ENCODE measurements at regions not wholly inside any gene's neighbourhood (a gene's known extent, or its start where the extent isn't known, plus 50 kb on each side); places are given as distances from the start of the nearest gene placed in this dataset.
"Not testable (repeated sequence)": the region's sequence is repeated elsewhere in the genome, so short reads cannot be mapped to it uniquely, and the experiment has no call there.

DNA sequence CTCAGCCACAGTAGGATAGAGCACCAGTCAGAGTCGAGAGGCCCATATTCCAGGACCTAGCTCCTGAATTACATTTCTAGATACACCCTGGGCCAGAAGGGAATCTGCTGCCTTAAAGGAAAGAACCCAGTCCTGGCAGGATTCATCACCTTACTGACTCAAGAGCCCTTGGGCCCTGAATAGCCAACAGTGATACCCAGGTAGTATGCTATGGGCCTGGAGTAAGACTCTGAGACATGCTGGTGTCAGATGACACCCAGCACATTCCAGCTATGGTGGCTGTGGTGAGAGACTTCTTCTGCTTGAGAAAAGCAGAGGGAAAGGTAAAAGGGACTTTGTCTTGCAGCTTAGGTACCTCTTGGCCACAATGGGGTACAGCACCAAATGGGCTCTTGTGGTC lies 192.5 kb downstream of the MSX2 start:
- not testable (repeated sequence) for H3K9me3 Mint-ChIP-seq, H3K27me3 Mint-ChIP-seq, H3K4me1 Mint-ChIP-seq, DNase-seq, H3K36me3 Mint-ChIP-seq, H3K4me3 Mint-ChIP-seq, H3K27ac Mint-ChIP-seq
- CTCF ChIA-PET, result interaction anchor here (0.6 kb wide), 1 partner anchor 62 kb away, joined by 3 read pairs; no protein-coding TSS in a partner anchor

- Mint-ChIP-seq H3K4me1 (no peaks in the 10 kb centered on the region), H3K9me3 (no peaks in the 10 kb centered on the region), H3K4me3 (no peak overlapping the region), H3K27ac (no peak overlapping the region), H3K36me3 (no peaks in the 10 kb centered on the region), H3K27me3 (peaks cover 4% of the 10 kb centered on the region)
- CTCF ChIA-PET, result no interaction called here
- DNase-seq, result no peak
Observed at GRCh38 chr5:174916227-174916626, 191.8 kb downstream of the MSX2 start.

- Mint-ChIP-seq H3K9me3 (no peaks in the 10 kb centered on the region), H3K27ac (no peak overlapping the region), H3K36me3 (no peaks in the 10 kb centered on the region), H3K4me1 (no peaks in the 10 kb centered on the region), H3K27me3 (peaks cover 19% of the 10 kb centered on the region), H3K4me3 (no peak overlapping the region)
- CTCF ChIA-PET, result interaction anchor here (0.6 to 1.1 kb wide), 3 partner anchors 9 to 586 kb away, joined by 3 to 5 read pairs (median 4); no protein-coding TSS in a partner anchor
- DNase-seq, result no peak
Observed at GRCh38 chr5:174911118-174911517, 186.7 kb downstream of the MSX2 start.

GRCh38 chr5:174910245-174910737 lies 185.9 kb downstream of the MSX2 start:
- H3K9me3 Mint-ChIP-seq, result no peaks in the 10 kb centered on the region
- CTCF ChIA-PET, result interaction anchor here (0.7 to 1.1 kb wide), 5 partner anchors 8 to 646 kb away, joined by 3 to 5 read pairs (median 3); no protein-coding TSS in a partner anchor
- H3K36me3 Mint-ChIP-seq, result no peaks in the 10 kb centered on the region
- H3K4me1 Mint-ChIP-seq, result no peaks in the 10 kb centered on the region
- no peak overlapping the region for H3K27ac Mint-ChIP-seq
- H3K4me3 Mint-ChIP-seq, result no peak overlapping the region
- H3K27me3 Mint-ChIP-seq, result peaks cover 19% of the 10 kb centered on the region
- DNase-seq, result peak; percentile 68

- Mint-ChIP-seq H3K4me1 (peaks cover 3% of the 10 kb centered on the region), H3K36me3 (no peaks in the 10 kb centered on the region), H3K4me3 (no peak overlapping the region), H3K9me3 (no peaks in the 10 kb centered on the region), H3K27ac (no peak overlapping the region), H3K27me3 (no peaks in the 10 kb centered on the region)
- CTCF ChIA-PET, result no interaction called here
- DNase-seq, result no peak
Observed at GRCh38 chr5:174903172-174903732, 178.9 kb downstream of the MSX2 start.

GRCh38 chr5:174901336-174901735 lies 177.0 kb downstream of the MSX2 start:
- Mint-ChIP-seq H3K27me3 (no peaks in the 10 kb centered on the region), H3K4me1 (peaks cover 3% of the 10 kb centered on the region), H3K27ac (no peak overlapping the region), H3K4me3 (no peak overlapping the region), H3K9me3 (no peaks in the 10 kb centered on the region), H3K36me3 (no peaks in the 10 kb centered on the region)
- CTCF ChIA-PET, result interaction anchor here (1.0 kb wide), 1 partner anchor 9 kb away, joined by 3 read pairs; no protein-coding TSS in a partner anchor
- DNase-seq, result no peak

DNA sequence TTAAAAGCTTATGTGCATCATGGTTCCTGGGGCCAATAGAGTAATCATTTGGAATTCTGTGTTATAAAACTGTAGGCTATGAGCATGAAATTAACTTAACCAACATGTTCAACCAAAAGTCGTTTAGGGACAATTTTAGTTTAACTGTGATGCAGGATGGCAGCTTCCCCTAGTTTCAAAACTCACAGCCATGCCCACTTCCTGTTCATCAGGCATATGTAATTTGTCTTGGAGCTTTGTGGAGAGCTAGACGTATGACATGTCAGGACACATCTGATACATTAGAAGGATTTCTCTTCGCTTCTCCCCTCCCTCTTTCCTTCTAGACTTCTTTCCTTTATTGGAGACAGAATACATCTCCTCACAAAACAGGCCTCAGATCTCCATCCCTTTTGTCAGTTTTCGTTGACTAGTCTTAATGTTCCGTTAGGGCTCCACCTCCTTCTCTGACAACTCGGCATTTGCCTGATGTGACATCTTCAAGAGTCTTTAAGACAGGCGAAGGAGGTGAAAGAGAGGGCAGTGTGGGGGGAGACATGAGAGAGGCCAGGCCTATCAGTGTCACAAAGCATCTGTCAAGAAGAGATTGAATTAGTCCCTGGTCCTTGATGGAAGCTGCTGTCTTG lies 176.0 kb downstream of the MSX2 start:
- Mint-ChIP-seq H3K9me3 (no peaks in the 10 kb centered on the region), H3K27me3 (no peaks in the 10 kb centered on the region), H3K4me3 (no peak overlapping the region), H3K27ac (no peak overlapping the region), H3K4me1 (peaks cover 3% of the 10 kb centered on the region), H3K36me3 (no peaks in the 10 kb centered on the region)
- no peak for DNase-seq
- CTCF ChIA-PET, result interaction anchor here (1.1 kb wide), 1 partner anchor 10 kb away, joined by 3 read pairs; no protein-coding TSS in a partner anchor

- Mint-ChIP-seq H3K36me3 (no peaks in the 10 kb centered on the region), H3K27ac (no peak overlapping the region), H3K27me3 (no peaks in the 10 kb centered on the region), H3K4me1 (peaks cover 3% of the 10 kb centered on the region), H3K4me3 (no peak overlapping the region), H3K9me3 (no peaks in the 10 kb centered on the region)
- CTCF ChIA-PET, result no interaction called here
- DNase-seq, result no peak
Observed at GRCh38 chr5:174897281-174897950, 173.0 kb downstream of the MSX2 start.

DNA sequence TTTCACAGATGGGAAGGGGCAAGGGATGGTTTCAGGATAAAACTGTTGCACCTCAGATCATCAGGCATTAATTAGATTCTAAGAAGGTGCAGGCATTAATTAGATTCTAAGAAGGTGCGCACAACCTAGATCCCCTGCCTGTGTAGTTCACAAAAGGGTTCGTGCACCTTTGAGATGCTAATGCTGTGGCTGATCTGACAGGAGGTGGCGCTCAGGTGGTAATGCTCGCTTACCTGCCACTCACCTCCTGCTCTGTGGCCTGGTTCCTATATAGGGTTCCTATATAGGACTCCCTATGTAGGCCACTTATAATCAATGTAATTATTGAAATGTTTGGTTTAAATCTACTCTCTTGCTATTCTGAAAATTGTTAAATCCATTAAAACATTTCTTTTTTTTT lies 171.0 kb downstream of the MSX2 start:
- H3K36me3 Mint-ChIP-seq, result no peaks in the 10 kb centered on the region
- CTCF ChIA-PET, result no interaction called here
- H3K4me3 Mint-ChIP-seq, result no peak overlapping the region
- peaks cover 1% of the 10 kb centered on the region for H3K4me1 Mint-ChIP-seq
- H3K27ac Mint-ChIP-seq, result no peak overlapping the region
- no peaks in the 10 kb centered on the region for H3K9me3 Mint-ChIP-seq
- no peak for DNase-seq
- H3K27me3 Mint-ChIP-seq, result no peaks in the 10 kb centered on the region

- no peaks in the 10 kb centered on the region for H3K4me1 Mint-ChIP-seq
- no peaks in the 10 kb centered on the region for H3K27me3 Mint-ChIP-seq
Observed at GRCh38 chr5:174892742-174893141, 168.4 kb downstream of the MSX2 start.

DNA sequence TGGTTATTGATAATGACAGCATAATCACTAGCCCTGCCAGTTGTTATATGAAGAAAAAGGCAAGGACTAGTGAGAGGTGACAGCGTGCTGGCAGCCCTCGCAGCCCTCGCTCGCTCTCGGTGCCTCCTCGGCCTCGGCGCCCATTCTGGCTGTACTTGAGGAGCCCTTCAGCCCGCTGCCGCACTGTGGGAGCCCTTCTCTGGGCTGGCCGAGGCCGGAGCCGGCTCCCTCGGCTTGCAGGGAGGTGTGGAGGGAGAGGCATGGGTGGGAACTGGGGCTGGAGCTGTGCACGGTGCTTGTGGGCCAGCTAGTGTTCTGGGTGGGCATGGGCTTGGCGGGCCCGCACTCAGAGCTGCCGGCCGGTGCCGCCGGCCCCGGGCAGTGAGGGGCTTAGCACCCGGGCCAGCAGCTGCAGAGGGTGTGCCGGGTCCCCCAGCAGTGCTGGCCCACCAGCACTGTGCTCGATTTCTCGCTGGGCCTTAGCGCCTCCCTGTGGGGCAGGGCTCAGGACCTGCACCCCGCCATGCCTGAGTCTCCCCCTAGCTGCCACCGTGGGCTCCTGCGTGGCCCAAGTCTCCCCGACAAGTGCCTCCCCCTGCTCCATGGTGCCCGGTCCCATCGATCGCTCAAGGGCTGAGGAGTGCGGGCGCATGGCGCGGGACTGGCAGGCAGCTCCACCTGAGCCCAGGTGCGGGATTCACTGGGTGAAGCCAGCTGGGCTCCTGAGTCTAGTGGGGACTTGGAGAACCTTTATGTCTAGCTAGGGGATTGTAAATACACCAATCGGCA lies 156.2 kb downstream of the MSX2 start:
- H3K27me3 Mint-ChIP-seq, H3K4me1 Mint-ChIP-seq, H3K4me3 Mint-ChIP-seq, DNase-seq, CTCF ChIA-PET, H3K27ac Mint-ChIP-seq, H3K36me3 Mint-ChIP-seq, H3K9me3 Mint-ChIP-seq: not testable (repeated sequence)

More at GRCh38 chr5:174892742-174893141, 168.4 kb downstream of the MSX2 start:
- CTCF ChIA-PET, result no interaction called here
- no peak overlapping the region for H3K4me3 Mint-ChIP-seq
- H3K27ac Mint-ChIP-seq, result no peak overlapping the region
- DNase-seq, result no peak
- no peaks in the 10 kb centered on the region for H3K36me3 Mint-ChIP-seq
- no peaks in the 10 kb centered on the region for H3K9me3 Mint-ChIP-seq

- no peaks in the 10 kb centered on the region for H3K36me3 Mint-ChIP-seq
- no peak overlapping the region for H3K27ac Mint-ChIP-seq
- H3K9me3 Mint-ChIP-seq, result peaks cover 3% of the 10 kb centered on the region
- DNase-seq, result no peak
- no peaks in the 10 kb centered on the region for H3K4me1 Mint-ChIP-seq
- H3K4me3 Mint-ChIP-seq, result no peak overlapping the region
- H3K27me3 Mint-ChIP-seq, result no peaks in the 10 kb centered on the region
- CTCF ChIA-PET, result no interaction called here
Observed at GRCh38 chr5:174877987-174878386, 153.6 kb downstream of the MSX2 start.

- no peak for DNase-seq
- Mint-ChIP-seq H3K9me3 (no peaks in the 10 kb centered on the region), H3K4me3 (no peak overlapping the region), H3K27me3 (no peaks in the 10 kb centered on the region), H3K36me3 (no peaks in the 10 kb centered on the region), H3K4me1 (no peaks in the 10 kb centered on the region), H3K27ac (no peak overlapping the region)
- CTCF ChIA-PET, result no interaction called here
Observed at GRCh38 chr5:174872271-174872670, 147.9 kb downstream of the MSX2 start.

GRCh38 chr5:174852143-174852542 lies 127.8 kb downstream of the MSX2 start:
- H3K4me3 Mint-ChIP-seq, result no peak overlapping the region
- DNase-seq, result no peak
- H3K36me3 Mint-ChIP-seq, result no peaks in the 10 kb centered on the region
- no peaks in the 10 kb centered on the region for H3K9me3 Mint-ChIP-seq
- H3K27me3 Mint-ChIP-seq, result no peaks in the 10 kb centered on the region
- no peaks in the 10 kb centered on the region for H3K4me1 Mint-ChIP-seq
- CTCF ChIA-PET, result no interaction called here
- no peak overlapping the region for H3K27ac Mint-ChIP-seq
